ENCODE measurements at regions not wholly inside any gene's neighbourhood (a gene's known extent, or its start where the extent isn't known, plus 50 kb on each side); places are given as distances from the start of the nearest gene placed in this dataset.

- TF ChIP-seq, protein P1, sequence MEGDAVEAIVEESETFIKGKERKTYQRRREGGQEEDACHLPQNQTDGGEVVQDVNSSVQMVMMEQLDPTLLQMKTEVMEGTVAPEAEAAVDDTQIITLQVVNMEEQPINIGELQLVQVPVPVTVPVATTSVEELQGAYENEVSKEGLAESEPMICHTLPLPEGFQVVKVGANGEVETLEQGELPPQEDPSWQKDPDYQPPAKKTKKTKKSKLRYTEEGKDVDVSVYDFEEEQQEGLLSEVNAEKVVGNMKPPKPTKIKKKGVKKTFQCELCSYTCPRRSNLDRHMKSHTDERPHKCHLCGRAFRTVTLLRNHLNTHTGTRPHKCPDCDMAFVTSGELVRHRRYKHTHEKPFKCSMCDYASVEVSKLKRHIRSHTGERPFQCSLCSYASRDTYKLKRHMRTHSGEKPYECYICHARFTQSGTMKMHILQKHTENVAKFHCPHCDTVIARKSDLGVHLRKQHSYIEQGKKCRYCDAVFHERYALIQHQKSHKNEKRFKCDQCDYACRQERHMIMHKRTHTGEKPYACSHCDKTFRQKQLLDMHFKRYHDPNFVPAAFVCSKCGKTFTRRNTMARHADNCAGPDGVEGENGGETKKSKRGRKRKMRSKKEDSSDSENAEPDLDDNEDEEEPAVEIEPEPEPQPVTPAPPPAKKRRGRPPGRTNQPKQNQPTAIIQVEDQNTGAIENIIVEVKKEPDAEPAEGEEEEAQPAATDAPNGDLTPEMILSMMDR (conservative IDR thresholded peaks at IDR 0.05; ENCODE audit: low read length) = peak; percentile 79
- no peak for TF ChIP-seq EZH2phosphoT487 (IDR thresholded peaks at IDR 0.05; ENCODE audit: borderline replicate concordance, low read depth, low read length)
Measured at GRCh38 chr3:158918008-158918407, 116.2 kb downstream of the MFSD1 start.

Measured in OCI-LY7 (cell line).